Omental fat pad (tissue), 3 donors: ENCODE measurements at regions not wholly inside any gene's neighbourhood (a gene's known extent, or its start where the extent isn't known, plus 50 kb on each side); places are given as distances from the start of the nearest gene placed in this dataset.

Experiments
- ATAC-seq: fragments of 150-250 bp; one replicate; pipeline ENCODE4 v1.9.1; 2016; ENCODE audit warnings: mild to moderate bottlenecking, moderate library complexity; ENCODE audit not compliant: low FRiP score
- DNase-seq: peaks from one replicate; pipeline ENCODE4 v3.0.0-alpha.2; 2019; ENCODE audit warnings: low spot score
- CTCF ChIP-seq, 3 donors: fragments of 450-650 bp; IDR thresholded peaks; one replicate each; pipeline ENCODE4 v1.5.1; 2016 to 2017; ENCODE audit warnings: antibody characterized with exemption in 3 of 3, mild to moderate bottlenecking in 3 of 3, moderate library complexity in 2 of 3

- DNase-seq (no peak), ATAC-seq (no peak)
- TF ChIP-seq CTCF (IDR thresholded peaks at IDR 0.05), result no peak
These were observed 125.1 kb upstream of the IQSEC1 start for GRCh38 chr3:13198264-13198879.

GRCh38 chr3:13197795-13198194 lies 124.6 kb upstream of the IQSEC1 start:
- DNase-seq, result no peak
- no peak for TF ChIP-seq CTCF (IDR thresholded peaks at IDR 0.05)
- ATAC-seq, result no peak

GRCh38 chr3:13197281-13197680 lies 124.1 kb upstream of the IQSEC1 start:
- ATAC-seq, result no peak
- DNase-seq, result no peak
- no peak for TF ChIP-seq CTCF (IDR thresholded peaks at IDR 0.05)

GRCh38 chr3:13195374-13195773 lies 122.1 kb upstream of the IQSEC1 start:
- ATAC-seq (no peak), DNase-seq (no peak)
- TF ChIP-seq CTCF (IDR thresholded peaks at IDR 0.05), result no peak

GRCh38 chr3:13194285-13195209 lies 121.3 kb upstream of the IQSEC1 start:
- DNase-seq (no peak), ATAC-seq (no peak)
- no peak for TF ChIP-seq CTCF (IDR thresholded peaks at IDR 0.05)

GRCh38 chr3:13193320-13194284 lies 120.4 kb upstream of the IQSEC1 start:
- no peak for TF ChIP-seq CTCF (IDR thresholded peaks at IDR 0.05)
- DNase-seq, result no peak
- ATAC-seq, result no peak
